OCI-M2 (cell line): ENCODE measurements at regions not wholly inside any gene's neighbourhood (a gene's known extent, or its start where the extent isn't known, plus 50 kb on each side); places are given as distances from the start of the nearest gene placed in this dataset.
"Not testable (repeated sequence)": the region's sequence is repeated elsewhere in the genome, so short reads cannot be mapped to it uniquely, and the experiment has no call there.

Experiments used
- DNase-seq: peaks from one replicate; lab custom pipeline; 2025; ENCODE audit not compliant: unreplicated experiment; lab: John Stamatoyannopoulos, UW

DNA sequence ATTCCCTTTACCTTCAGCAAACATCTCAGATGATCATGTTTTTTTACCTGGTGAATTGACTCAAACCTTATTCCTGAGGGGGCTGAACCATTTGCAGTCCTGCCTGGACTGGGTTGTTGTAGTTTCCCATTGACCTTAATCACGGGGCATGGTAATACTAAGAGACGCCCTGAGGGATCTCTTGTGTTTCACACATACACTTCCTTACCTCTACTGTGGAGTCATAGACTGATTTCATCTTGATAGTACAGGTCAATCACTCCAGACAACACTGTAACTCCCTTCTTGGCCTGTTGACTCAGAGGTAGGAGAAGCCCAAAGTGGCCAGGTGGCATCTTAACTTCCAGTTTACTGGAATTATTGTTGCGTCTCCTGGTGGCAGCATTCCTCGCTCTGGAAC lies 1064.0 kb upstream of the PCDH10 start:
- no peak for DNase-seq

DNA sequence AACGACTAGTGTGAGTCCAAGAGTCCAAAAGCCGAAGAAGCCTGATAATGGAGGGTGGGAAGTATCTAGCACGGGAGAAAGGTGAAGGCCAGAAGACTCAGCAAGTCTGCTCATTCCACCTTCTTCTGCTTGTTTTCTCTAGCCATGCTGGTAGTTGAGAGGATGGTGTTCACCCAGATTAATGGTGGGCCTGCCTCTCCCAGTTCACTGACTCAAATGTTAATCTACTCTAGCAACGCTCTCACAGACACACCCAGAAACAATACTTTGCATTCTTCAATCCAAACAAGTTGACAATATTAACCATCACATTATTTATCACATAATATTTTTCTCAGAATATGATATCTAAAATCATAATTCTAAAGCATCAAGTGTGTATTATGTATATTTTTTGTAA lies 1055.1 kb upstream of the PCDH10 start:
- no peak for DNase-seq

DNA sequence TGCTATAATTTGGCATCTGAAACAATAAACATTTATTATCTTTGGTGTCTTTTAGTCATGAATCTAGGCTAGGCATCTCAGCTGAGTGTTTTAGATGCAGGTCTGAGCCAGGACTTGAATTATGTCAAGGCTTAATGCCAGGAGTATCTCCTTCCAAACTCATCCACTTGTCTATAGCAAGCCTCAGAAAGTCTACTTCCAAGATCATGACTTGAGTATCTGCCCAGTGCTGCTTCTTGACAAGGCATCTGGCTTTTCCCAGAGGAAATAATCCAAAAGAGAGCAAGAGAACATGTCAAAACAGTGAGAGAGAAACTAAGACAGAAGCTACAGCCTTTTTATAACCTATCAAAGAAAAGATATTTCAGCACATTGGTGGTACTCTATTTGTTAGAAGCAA lies 1052.1 kb upstream of the PCDH10 start:
- no peak for DNase-seq

DNA sequence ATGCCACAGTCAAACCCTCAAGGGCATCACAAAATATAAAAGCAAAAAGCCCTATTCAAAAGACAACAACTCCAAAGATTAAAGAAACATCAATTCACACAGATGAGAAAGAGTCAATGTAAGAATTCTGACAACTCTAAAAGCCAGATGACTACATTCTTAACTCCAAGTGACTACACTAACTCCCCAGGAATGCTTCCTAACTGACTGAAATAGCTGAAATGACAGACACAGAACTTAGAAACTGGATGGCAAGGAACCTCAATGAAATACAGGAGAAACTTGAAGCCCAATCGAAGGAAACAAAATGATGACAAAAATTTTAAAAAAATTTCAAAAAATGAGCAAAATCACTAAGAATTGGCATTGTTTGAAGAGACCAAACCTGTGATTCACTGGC lies 1047.6 kb upstream of the PCDH10 start:
- no peak for DNase-seq

DNA sequence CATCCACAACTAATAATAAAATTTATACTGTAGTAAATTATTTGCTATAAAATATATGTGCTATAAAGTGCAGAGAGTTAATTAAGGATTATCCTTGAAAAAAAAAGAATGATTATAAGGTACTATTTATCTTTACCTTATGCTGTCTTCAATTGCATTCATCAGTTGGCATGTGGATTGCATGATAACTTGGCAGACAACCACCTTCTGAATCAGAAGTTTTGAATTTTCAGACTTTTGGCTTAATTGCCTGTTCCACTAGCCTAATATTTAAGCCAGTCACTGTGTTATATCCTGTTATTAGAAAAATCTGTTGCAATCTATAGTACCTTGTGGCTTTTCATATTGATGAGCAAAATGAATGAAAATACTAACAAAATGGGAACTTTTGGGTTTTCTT lies 1040.3 kb upstream of the PCDH10 start:
- DNase-seq, result no peak

DNA sequence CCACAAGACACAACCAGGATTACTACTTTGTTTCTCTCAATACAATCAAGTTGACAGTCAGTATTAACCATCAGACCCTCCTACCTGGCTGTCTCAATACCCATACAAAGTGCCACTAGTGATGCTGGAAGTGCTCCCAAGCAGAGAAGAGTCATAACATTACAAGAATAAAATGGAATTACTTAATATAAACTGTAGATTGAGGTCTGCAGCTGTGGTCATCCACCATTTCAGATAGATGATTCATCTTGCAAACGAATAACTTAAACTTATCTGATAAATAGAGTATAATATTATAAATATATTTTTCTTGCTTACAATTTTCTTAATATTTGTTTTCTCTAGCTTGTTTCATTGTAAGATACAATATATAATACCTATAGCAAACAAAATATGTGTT lies 1034.2 kb upstream of the PCDH10 start:
- no peak for DNase-seq

DNA sequence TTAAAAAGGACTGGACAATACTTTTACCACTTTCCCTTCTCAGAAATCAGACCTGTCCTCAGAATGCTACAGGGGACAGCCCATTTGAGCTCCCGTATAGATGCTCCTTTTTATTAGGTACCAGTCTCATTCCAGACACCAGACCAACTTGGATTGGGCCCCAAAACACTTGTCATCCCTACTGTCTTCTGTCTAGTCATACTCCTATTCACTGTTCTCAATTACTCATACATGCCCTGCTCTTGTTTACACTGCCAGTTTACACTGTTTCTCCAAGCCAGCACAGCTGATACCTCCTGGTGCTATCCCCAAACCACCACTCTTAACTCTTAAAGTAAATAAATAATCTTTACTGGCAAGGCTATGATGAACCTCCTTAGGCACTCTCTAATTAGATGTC lies 1026.4 kb upstream of the PCDH10 start:
- DNase-seq, result not testable (repeated sequence)

DNA sequence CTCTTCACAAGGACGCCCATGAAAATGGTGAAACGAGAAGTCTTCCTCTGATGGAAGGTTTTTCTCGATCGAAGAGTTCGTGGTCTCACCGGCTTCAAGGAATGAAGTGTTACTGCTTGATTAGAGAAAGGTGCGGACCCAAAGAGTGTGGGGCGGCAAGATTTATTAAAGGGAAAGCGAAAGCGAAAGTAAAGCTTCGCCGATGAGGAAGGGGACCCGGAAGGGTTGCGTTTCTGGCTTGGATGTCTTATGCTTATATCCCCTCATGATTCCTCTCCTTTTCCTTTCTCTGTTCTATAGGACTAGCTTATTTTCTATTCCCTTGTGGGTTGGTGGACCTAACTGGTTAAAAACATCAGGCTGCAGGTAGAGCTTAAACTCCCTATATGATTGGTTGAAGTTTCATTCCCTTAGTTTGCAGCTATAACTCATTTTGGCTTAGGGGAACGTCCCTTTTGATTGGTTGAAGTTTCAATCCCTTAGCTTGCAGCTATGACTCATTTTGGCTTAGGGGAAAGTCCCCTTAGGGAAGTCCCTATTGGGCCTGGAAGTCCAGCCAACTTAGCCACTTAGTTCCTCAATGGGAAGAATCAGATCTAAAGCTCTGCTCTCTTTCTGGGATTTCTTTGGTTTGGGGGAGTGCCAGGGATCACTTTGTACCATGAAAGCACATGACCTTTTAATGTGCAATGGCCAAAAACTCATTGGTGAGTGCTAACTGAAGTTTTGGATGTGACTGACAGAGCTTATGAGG lies 1025.0 kb upstream of the PCDH10 start:
- no peak for DNase-seq

DNA sequence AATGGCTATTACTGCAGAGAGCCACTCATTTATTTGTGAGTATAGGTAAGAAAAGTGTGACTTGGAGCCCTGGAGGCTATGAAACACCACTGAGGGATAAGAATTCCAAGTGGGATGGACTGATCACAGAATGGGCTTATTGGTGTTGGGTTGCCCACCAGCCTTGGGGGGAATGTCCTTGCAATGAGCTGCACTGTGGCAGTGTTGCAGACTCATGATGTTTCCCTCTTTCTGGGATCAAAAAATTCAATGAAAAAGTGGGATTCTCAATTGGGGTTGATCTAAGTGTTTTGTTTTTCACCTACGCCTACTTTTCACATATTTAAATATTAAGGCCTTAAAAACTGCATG lies 1024.5 kb upstream of the PCDH10 start:
- no peak for DNase-seq

DNA sequence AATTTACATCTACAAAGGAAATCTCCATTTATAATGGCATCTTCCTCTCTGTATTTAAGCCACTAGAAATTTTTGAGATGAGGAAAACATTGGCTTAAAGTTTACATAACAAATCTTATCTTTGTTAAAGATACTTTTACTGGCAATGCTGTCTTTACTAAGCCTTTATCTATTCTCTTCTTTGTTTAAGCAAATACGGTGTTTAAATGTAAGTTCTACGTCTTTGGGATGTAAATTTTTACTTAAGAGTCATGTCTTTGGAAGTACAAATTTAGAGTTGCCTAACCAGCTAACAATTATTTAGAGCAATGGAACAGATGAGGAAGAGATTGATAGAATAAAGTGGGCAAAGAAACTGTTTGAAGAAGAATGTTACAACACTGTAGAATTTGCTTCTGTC lies 1024.0 kb upstream of the PCDH10 start:
- no peak for DNase-seq

DNA sequence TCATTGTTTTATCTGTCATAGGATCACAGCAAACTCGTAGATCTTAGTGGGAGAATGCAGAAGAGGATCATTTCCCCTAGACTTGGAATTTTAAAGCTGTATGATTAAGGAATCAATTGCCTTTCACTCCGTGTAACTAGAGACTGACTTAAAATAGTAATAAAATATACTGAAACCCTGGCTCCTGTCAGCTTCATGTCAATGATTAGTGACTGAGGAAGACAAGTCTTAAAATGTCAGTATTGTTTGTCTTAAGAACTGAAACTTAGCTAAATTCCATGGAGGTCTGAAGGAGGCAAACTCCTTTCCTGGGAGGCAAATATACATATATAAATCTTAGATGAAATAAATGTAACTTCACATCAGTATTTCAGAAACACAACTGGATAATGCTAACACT lies 1016.7 kb upstream of the PCDH10 start:
- no peak for DNase-seq

DNA sequence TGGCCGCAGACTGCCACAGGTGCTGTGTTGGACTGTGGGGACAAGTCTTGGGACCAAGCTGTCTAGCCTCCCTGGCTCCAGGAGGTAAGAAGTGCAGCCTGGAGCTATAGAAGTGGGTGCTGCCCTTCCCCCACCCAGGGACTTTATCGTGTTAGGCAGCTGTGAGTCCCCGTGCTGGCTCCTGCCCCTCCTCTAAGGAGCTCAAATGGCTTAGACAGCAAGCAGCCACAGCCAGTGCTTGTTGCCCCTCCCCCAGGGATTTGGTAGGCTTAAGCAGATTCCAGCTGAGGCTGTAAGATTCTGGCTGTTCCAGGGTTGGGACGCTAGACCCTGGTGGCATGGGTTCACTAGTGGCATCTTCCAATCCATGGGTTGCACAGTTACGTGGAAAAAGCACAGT lies 979.4 kb upstream of the PCDH10 start:
- DNase-seq, result no peak

DNA sequence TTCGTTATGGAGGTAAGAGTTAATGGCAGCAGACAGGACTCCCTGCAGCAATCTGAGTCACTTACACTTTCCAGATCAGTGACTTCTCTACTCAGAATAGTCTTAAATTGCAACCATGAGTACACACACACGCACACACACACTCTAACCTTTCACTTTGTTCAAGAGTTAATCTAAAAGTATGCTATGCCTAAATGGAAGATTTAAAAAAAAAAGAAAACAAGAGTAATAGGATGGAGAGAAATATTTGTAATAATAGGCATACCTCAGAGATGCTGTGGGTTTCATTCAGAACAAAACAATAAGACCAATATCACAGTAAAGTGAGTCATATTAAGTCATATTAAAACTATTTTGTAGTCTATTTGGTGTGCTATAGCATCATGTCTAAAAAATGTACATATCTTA lies 969.1 kb upstream of the PCDH10 start:
- DNase-seq, result no peak

DNA sequence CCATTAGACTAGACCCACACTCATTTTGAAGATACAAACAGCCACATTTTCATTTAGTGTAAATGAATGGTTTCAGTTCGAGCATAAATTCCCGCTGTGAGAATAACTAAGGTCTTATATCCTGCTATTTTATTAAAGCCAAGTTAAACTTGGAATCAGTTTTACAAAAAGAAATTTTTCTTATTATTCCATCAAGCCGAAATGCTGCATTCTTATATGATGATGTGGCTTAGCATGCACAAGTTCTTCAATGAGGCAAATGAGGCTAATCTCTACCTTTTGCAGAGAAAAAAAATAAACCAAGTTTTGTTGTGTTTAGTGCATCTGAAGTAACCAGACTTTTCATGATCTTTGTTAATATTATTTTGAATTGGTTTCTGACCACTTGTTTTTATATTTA lies 953.9 kb upstream of the PCDH10 start:
- DNase-seq, result no peak

DNA sequence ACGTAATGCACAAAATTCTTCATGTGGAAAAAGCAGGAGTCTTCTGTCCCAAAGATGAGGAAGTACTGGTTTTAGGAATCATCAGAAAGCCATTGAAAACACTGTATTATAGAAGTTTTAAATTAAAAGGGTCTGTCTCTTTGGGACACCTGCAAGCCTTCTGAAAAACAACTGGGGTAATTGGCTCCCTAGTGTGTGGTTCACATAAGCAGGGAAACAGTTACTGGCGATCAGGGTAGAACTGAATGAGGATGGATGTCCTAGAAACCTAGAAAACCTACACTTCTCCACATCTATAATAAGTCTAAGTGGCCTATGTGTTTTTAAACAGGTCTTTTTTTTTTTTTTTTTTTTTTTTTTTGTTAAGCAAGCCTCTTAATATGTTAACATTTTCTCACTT lies 945.5 kb upstream of the PCDH10 start:
- no peak for DNase-seq

DNA sequence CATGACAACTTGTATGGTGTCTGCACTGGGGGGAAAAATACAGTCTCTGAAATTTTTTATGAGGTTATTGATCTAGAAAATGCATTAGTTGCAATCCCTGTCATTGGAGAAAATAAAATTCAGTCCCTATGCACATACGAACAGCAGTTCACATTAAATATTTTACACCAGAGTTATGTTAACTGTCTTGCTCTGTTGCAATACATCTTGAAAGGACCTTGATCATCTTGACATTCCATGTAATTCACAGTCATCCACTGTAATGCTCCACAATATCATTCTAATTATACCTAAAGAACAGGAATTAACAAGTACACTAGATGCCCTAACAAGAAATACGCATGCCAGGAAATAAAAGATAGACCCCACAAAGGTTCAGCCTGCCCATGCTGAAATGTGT lies 934.6 kb upstream of the PCDH10 start:
- DNase-seq, result no peak

DNA sequence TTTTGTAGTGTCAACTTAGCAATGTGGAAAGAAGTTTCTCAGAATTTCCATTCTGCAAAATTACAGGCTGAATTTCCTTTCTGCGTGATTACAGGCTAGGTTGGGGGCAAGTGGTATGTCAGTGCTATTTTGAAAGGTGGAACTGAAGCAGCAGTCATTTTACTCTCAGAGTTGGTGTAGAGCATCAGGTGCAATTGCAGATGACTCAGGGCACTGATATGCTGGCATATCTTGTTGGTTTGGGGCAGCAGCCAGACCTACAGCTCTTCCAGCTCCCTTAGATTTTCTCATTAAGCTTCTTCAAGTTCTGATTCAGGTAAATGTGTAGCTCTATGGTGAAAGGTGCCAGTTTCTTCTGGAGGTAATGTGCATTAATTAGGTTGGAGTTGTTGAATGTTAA lies 930.7 kb upstream of the PCDH10 start:
- no peak for DNase-seq

DNA sequence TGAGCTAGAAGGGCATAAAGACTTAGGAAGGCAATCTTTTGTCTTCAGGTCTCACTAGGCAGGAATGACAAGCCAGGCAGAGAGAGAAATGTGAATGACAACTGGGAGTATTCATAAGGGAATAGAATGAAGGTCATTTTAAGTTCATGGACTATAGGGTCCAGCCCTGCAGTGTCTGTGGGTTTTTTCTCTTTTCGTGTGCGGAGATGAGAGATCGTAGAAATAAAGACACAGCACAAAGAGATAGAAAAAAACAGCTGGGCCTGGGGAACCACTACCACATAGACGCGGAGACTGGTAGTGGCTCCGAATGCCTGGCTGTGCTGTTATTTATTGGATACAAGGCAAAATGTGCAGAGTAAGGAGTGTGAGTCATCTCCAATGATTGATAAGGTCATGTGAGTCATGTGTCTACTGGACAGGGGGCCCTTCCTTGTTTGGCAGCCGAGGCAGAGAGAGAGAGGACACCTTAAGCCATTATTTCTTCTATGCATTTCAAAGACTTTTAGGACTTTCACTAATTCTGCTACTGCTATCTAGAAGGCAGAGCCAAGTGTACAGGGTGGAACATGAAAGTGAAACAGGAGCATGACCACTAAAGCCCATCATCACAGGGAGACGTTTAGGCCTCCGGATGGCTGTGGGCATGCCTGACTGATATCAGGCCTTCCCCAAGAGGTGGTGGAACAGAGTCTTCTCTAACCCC lies 921.8 kb upstream of the PCDH10 start:
- DNase-seq, result no peak

DNA sequence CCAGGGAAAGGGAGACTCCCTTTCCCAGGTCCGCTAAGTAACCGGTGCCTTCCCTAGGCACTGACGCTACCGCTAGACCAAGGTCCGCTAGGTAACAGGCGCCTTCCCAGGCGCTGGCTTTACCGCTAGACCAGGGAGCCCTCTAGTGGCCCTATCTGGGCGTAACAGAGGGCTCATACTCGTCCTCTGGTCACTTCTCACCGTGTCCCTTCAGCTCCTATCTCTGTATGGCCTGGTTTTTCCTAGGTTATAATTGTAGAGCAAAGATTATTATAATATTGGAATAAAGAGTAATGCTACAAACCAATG lies 921.3 kb upstream of the PCDH10 start:
- DNase-seq, result not testable (repeated sequence)

DNA sequence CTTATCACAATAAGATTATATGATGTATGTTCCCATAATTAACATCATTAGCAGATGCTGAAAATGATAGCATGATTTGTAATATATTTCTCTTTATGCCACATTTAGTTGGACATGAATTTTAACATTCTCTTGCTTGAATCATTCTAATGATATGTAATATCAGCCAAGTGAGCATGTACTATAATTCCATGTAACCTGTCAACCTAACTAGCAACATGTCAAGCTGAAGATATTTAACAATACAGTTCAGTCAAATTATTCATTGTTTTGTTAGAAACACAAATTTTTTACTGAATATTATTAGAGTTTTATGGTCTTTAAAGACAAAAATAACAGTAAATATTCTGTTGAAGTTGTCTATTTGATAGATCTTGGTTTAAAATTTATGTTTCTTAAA lies 920.4 kb upstream of the PCDH10 start:
- DNase-seq, result no peak

DNA sequence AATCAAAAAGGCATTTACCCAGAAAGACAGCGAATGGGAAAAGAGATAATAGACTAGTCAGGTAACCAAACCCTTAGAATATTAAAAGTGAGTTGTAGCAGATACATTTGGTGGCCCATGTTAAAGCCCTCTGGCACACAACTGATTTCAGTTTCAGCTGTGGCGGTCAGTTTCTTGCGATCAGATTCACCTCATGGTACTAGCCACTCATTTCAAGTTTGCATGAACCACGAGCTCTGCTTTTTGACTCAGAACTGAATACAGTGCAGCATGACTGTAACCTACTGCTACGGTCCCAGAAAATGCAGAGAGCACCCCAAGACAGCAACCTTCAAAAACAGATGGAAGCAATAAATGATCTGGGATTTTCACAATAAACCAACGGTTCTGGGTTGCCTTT lies 919.1 kb upstream of the PCDH10 start:
- no peak for DNase-seq

DNA sequence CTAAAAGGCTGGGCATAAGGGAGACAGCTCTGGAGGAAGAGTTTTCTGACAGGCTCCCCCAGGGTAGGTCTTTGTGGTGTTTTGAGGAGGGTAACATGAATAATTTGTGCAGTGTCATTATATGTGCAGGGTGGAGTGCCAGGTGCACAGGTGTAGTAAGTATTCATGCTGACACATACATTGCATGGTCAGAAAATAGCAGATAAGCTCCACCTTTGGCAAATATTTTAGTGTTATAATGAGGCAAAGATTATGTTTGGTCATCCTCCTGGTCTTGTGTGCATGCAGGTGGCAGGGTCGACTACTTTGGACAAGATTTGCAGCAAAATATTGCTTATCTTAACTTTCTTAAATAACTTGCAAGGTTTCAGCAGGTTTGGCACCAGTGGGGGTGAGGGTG lies 910.4 kb upstream of the PCDH10 start:
- no peak for DNase-seq

DNA sequence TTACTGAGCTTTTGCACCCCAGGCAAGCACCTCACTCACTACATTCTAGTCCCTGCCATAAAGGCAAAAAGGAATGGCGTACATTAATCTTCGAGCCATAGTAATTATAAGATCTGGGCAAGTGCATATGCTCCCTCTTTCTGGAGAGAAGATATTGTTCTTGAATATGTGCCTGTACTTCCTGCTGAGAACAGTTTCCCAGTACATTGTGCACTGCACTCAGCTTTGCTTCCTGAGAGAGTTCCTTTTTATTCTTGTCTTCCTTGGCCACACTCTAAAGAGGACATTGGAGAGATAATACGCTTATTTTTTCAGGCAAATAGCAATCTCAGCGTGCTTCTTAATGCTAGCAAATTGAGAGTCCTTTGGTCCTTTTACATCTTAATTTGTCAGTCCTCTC lies 909.0 kb upstream of the PCDH10 start:
- DNase-seq, result no peak
